ENCODE measurements at regions not wholly inside any gene's neighbourhood (a gene's known extent, or its start where the extent isn't known, plus 50 kb on each side); places are given as distances from the start of the nearest gene placed in this dataset.

GRCh38 chr5:144582066-144582465, 411.4 kb downstream of the KCTD16 start:
- no peak for DNase-seq

- no peak for DNase-seq
These were observed 410.4 kb downstream of the KCTD16 start for GRCh38 chr5:144581044-144581443.

- DNase-seq, result no peak
These were observed 407.0 kb downstream of the KCTD16 start for GRCh38 chr5:144577676-144578075.

GRCh38 chr5:144575736-144576135, 405.1 kb downstream of the KCTD16 start:
- DNase-seq, result no peak

- no peak for DNase-seq
These were observed 396.7 kb downstream of the KCTD16 start for GRCh38 chr5:144567421-144567780.

GRCh38 chr5:144566747-144567420, 396.2 kb downstream of the KCTD16 start:
- DNase-seq, result no peak

GRCh38 chr5:144549580-144549979, 378.9 kb downstream of the KCTD16 start:
- DNase-seq, result no peak

- DNase-seq, result no peak
These were observed 378.3 kb downstream of the KCTD16 start for GRCh38 chr5:144548936-144549335.

- no peak for DNase-seq
These were observed 376.4 kb downstream of the KCTD16 start for GRCh38 chr5:144547098-144547499.

GRCh38 chr5:144538845-144539244, 368.2 kb downstream of the KCTD16 start:
- no peak for DNase-seq
